Activated CD4-positive, alpha-beta T cell treated with anti-CD3 and anti-CD28 coated beads, Interleukin-2, amount 10 ng/mL, durations not matched to agents 24 days and 14 days (primary cell): ENCODE measurements at regions not wholly inside any gene's neighbourhood (a gene's known extent, or its start where the extent isn't known, plus 50 kb on each side); places are given as distances from the start of the nearest gene placed in this dataset.
"Not testable (repeated sequence)": the region's sequence is repeated elsewhere in the genome, so short reads cannot be mapped to it uniquely, and the experiment has no call there.

Experiments
- DNase-seq: peaks from one replicate; pipeline ENCODE4 v3.0.0; 2022
- H3K27ac Mint-ChIP-seq: one replicate; pipeline ENCODE4 v1.8.0; 2022; ENCODE audit warnings: mild to moderate bottlenecking, mixed read lengths
- H3K27me3 Mint-ChIP-seq: one replicate; pipeline ENCODE4 v1.8.0; 2022; ENCODE audit warnings: mixed read lengths
- H3K36me3 Mint-ChIP-seq: one replicate; pipeline ENCODE4 v1.8.0; 2022; ENCODE audit warnings: low read depth, mild to moderate bottlenecking, mixed read lengths
- H3K4me1 Mint-ChIP-seq: one replicate; pipeline ENCODE4 v1.8.0; 2021; ENCODE audit warnings: mixed read lengths
- H3K4me3 Mint-ChIP-seq: one replicate; pipeline ENCODE4 v1.8.0; 2022; ENCODE audit warnings: mild to moderate bottlenecking, moderate library complexity, mixed read lengths
- H3K9me3 Mint-ChIP-seq: one replicate; pipeline ENCODE4 v1.8.0; 2021; ENCODE audit warnings: mixed read lengths
- intact Hi-C: fragments of 100-400 bp; cut with micrococcal nuclease; formaldehyde crosslinking; loops from one replicate; pipeline ENCODE4 v1.15.1; 2023

DNA sequence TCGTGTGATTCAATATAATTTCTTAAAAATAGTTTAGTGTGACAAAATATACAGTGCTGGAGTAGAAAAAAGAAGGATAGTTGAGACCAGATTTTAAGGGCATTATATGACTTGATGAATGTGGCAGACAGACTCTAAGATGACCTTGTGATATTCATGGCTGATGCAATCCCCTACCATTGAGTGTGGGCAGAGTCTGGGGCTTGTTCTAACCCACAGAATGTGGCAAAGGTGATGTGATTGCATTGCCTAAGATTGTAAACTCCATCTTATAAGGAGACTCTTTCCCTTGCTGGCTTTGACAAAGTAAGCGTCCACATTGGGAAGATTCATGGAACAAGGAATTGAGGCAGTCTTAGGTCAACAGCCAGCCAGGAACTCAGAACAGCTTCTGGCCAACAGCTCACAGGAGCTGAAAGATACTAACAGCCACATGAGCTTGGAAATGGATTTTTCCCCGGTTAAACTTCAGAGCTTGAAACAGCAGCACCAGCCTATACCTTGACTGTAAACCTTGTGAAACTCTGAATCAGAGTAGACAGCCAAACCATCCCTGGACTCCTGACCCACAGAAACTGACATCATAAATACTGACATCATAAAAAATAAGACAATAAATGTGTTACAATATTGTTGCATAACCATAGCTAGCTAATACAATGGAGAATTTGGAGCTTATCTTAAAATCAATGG is 864.5 kb downstream of the TTLL7 start:
- H3K36me3 Mint-ChIP-seq, H3K9me3 Mint-ChIP-seq, DNase-seq, H3K4me1 Mint-ChIP-seq, H3K4me3 Mint-ChIP-seq, intact Hi-C loops, H3K27ac Mint-ChIP-seq, H3K27me3 Mint-ChIP-seq: not testable (repeated sequence)

DNA sequence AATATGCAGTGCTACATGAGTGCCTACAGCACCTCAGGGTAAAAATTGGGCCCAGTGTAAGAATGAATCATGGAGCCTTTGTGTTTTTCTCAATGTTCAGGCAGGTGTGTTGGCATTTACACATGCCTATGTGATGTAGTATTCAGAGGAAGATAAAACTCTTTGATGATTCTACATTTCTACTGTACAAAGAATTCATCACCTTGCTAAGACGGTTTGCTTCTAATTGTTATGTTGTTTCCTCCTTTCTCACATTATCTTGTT is 867.3 kb downstream of the TTLL7 start:
- no peaks in the 10 kb centered on the region for H3K4me1 Mint-ChIP-seq
- H3K27me3 Mint-ChIP-seq: no peaks in the 10 kb centered on the region
- H3K4me3 Mint-ChIP-seq: no peak overlapping the region
- no peaks in the 10 kb centered on the region for H3K9me3 Mint-ChIP-seq
- H3K27ac Mint-ChIP-seq: no peak overlapping the region
- no peak for DNase-seq
- H3K36me3 Mint-ChIP-seq: no peaks in the 10 kb centered on the region
- intact Hi-C loops: no loop called here

DNA sequence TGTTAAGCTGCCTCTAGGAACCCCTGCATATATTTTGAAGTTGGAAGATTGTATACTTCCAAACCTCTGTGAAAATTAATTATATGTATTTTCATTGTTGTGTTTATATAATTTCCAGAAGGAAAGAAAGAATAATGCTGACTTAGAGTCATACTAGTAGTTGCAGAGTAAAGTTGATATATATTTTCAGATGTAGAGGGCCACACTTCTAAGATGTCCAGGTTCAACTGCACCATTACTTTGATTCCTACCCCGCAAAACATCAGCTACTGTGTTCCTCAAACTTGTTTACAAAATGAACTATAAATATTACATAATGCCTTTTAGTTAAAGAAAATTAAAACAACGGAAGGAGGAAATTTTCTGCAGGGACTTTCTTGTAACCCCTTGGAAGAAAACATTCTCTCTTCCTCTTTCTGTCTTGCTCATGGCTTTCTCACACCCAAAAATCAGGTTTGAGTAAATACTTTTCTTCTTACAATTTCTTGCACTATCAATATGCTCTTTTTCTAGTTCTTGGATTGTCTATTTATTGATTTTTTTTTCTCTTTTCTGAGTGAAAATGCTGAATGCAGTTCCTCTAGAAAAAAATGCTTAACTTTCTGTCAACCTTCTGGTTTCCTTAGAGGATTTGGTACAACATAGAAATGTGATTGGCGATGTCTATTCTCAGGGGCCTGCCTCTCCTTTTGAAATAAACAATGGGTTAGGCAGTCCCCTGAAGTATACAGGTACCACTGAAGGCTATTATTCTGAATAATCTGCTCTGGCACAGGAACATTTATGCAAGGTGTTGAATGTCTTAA is 867.8 kb downstream of the TTLL7 start:
- DNase-seq: no peak
- Mint-ChIP-seq H3K4me1 (no peaks in the 10 kb centered on the region), H3K9me3 (no peaks in the 10 kb centered on the region), H3K4me3 (no peak overlapping the region), H3K36me3 (no peaks in the 10 kb centered on the region), H3K27me3 (no peaks in the 10 kb centered on the region), H3K27ac (no peak overlapping the region)
- intact Hi-C loops: no loop called here

DNA sequence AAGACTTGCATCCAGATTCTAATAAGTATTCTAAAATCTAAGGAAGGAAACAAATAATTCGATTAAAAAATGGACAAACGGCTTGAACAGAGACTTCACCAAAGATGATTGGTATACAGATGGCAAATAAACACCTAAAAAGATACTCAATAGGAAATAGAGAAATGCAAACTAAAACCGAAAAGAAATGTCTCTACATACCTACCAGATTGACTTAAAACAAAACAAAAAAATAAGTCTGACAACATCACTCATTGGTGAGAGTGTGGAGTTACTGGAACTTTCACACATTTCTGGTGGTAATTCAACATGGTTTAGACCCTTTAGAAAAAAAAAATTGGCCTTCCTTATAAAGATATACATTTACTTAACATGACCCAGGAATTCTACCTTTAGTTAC is 869.8 kb downstream of the TTLL7 start:
- H3K36me3 Mint-ChIP-seq: no peaks in the 10 kb centered on the region
- no peaks in the 10 kb centered on the region for H3K27me3 Mint-ChIP-seq
- no peak for DNase-seq
- intact Hi-C loops: no loop called here
- H3K9me3 Mint-ChIP-seq: no peaks in the 10 kb centered on the region
- no peak overlapping the region for H3K27ac Mint-ChIP-seq
- H3K4me1 Mint-ChIP-seq: no peaks in the 10 kb centered on the region
- no peak overlapping the region for H3K4me3 Mint-ChIP-seq

DNA sequence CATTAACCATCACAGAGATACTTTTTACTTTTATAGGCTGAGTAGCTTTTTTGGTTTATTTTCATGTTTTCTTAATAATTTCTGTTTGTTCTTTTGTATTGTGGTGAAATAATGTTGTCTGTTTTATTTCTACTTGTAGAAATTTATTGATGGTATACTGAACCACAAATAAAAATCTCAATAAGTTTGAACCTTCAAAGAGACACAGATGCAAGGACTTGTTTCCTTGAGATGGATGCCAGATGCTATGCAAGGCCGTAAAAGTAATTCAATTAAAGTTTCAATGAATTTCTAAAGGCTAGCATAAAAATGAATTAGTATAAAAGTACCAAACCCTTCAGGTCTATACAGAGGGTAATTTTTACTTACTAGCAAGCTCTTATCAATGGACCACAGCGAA is 873.5 kb downstream of the TTLL7 start:
- Mint-ChIP-seq H3K27ac (no peak overlapping the region), H3K4me3 (no peak overlapping the region), H3K9me3 (no peaks in the 10 kb centered on the region), H3K36me3 (no peaks in the 10 kb centered on the region), H3K4me1 (no peaks in the 10 kb centered on the region), H3K27me3 (no peaks in the 10 kb centered on the region)
- intact Hi-C loops: no loop called here
- no peak for DNase-seq

DNA sequence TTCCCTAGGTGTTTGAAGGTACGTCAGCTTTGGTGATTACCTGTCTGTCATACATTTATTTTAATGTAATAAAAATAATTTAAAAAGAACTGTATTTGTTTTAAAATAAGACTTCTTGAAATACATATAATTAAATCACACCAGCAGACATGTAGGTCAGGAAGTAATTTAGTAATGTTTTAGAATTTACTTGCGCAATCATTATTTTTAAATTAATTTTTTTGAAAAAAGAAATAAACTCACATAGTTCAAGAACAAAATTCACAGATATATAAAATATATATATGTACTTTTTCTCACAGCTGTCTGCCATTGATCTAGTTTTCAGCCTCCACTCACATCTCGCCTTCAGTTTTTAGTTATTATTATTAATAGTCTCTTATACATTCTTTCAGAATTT is 875.9 kb downstream of the TTLL7 start:
- intact Hi-C loops: no loop called here
- Mint-ChIP-seq H3K27me3 (no peaks in the 10 kb centered on the region), H3K4me1 (no peaks in the 10 kb centered on the region), H3K9me3 (no peaks in the 10 kb centered on the region), H3K27ac (no peak overlapping the region), H3K4me3 (no peak overlapping the region), H3K36me3 (no peaks in the 10 kb centered on the region)
- no peak for DNase-seq

DNA sequence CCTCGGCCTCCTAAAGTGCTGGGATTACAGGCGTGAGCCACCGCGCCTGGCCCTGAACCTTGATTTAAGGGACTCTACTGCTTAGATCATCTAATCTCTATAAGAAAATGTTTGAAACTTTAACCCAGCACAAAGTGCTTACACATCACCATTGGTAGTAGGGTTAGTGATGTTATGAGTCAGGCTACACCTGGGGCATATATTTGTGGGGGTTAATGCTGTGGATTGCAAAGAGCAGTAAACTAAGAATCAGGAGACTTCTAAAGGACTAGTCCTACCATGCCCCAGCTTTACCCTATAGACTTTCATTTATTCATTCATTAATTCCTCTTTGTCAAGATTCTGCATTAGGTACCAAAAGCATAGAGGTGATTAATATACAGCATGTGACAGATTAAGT is 880.5 kb downstream of the TTLL7 start:
- DNase-seq: no peak
- Mint-ChIP-seq H3K4me1 (peaks cover 5% of the 10 kb centered on the region), H3K9me3 (no peaks in the 10 kb centered on the region), H3K36me3 (no peaks in the 10 kb centered on the region), H3K4me3 (no peak overlapping the region), H3K27ac (no peak overlapping the region), H3K27me3 (no peaks in the 10 kb centered on the region)
- intact Hi-C loops: no loop called here

DNA sequence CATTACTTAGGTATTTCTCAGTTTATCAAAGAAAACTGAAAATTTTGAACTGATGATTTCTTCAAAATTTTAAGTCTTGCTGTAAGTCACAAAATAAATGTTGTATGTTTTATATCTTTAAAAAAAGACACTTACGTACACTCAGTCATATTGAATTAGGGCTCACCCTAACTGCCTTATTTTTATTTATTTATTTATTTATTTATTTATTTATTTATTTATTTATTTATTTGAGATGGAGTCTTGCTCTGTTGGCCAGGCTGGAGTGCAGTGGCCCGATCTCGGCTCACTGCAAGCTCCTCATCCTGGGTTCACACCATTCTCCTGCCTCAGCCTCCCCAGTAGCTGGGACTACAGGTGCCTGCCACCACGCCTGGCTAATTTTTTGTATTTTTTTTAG is 881.9 kb downstream of the TTLL7 start:
- H3K27me3 Mint-ChIP-seq: not testable (repeated sequence)

DNA sequence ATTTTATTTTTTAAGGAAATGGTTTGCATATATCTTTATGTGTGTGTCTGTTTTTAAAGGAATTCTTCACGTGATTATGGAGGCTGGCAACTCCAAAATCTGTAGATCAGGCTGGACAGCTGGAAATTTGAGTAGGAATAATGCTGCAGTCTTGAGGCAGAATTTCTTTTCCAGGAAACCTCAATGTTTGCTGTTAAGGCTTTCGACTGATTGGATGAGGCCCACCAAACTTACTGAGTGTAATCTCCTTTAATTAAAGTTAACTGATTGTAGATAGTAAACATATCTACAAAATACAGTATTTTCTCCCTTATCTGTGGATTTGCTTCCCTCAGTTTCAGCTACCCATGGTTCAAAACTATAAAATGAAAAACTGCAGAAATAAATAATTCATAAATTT is 883.1 kb downstream of the TTLL7 start:
- Mint-ChIP-seq H3K4me1 (peaks cover 5% of the 10 kb centered on the region), H3K4me3 (no peak overlapping the region), H3K27me3 (no peaks in the 10 kb centered on the region), H3K36me3 (no peaks in the 10 kb centered on the region), H3K27ac (no peak overlapping the region), H3K9me3 (peaks cover 6% of the 10 kb centered on the region)
- intact Hi-C loops: no loop called here
- no peak for DNase-seq

More for the DNA sequence above, 881.9 kb downstream of the TTLL7 start:
- H3K36me3 Mint-ChIP-seq, H3K4me3 Mint-ChIP-seq, DNase-seq, H3K4me1 Mint-ChIP-seq, H3K9me3 Mint-ChIP-seq, H3K27ac Mint-ChIP-seq, intact Hi-C loops: not testable (repeated sequence)

DNA sequence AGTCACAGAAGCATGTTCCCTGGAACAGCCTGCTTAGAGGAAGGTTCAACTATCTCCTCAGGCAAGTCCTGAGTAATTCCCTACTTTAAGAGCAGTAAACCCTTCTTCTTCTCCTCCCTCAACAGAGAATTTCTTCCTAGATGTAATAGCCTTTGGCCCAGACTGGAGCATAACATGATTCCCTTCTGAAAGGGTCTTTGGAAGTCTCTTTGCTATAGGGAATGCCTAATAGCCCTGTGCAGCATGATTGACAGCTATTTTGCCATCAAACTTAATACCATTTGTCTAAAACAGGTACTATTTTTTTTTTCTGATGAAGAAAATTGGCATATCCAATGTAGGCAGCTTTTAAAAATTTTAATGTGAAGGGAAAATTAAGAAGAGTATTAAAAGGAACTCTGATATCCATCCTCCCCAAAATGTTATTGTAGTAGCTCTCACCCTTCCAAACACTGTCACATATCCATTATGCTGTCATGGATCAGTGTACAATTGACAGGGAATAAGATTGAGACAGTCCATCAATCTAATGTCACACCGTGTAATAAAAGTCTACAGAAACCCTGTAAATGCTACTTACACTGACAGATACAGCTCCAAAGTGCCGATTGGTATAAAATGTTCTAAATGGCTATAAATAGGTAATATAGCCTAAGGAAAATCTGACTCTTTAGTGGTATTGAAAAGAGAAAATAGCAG is 884.6 kb downstream of the TTLL7 start:
- no peak overlapping the region for H3K27ac Mint-ChIP-seq
- H3K9me3 Mint-ChIP-seq: peaks cover 6% of the 10 kb centered on the region
- intact Hi-C loops: no loop called here
- H3K36me3 Mint-ChIP-seq: no peaks in the 10 kb centered on the region
- DNase-seq: no peak
- no peaks in the 10 kb centered on the region for H3K27me3 Mint-ChIP-seq
- peaks cover 5% of the 10 kb centered on the region for H3K4me1 Mint-ChIP-seq
- H3K4me3 Mint-ChIP-seq: no peak overlapping the region

DNA sequence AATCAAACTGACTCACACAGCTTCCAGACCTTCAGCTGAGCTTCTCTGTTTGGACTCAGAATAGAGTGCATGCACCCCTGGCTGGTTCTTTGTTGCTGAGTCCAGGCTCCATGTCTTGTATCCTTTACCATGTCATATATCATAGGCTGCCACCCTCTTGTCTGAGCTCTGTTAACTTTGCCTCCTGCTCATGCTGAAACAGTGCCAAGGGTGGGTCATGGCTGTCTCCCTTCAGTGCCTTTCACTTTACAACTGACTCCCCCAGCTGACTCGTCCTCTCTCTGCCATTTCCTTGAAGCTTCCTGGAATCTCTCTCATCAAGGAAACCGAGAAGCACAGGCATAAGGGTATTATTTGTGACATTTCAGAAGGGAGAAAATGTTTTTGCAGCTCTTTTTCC is 885.3 kb downstream of the TTLL7 start:
- no peak overlapping the region for H3K27ac Mint-ChIP-seq
- peaks cover 5% of the 10 kb centered on the region for H3K4me1 Mint-ChIP-seq
- DNase-seq: no peak

DNA sequence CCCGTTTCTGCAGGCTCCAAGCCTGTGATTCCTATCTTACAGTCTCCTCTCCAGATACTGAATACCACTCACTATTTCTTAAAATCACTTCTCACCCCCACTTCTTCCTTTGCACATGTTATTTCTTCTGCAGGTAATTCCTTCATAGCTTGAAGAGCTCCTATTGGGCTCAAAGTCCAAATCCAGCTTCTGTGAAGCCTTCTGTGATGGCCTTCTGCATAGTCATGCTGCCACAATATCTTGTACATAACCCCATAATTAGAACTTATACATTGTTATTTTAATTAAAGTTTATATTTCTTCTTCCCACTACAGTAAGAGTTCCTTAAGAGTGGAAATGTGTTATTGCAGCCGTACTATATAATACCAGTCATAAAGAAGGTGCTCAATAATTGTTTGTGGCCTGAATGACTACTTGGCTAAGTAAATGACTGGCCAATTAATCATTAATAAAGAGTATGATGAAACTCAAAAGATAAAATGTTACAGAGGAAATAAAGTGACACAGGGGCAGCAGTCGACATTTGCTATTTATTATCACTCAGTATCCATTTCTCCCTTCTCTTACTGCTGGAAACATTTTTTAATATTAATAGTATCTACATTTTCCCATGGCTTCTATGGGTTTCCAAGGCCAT is 886.6 kb downstream of the TTLL7 start:
- peaks cover 6% of the 10 kb centered on the region for H3K9me3 Mint-ChIP-seq
- no peak for DNase-seq
- H3K27me3 Mint-ChIP-seq: no peaks in the 10 kb centered on the region
- H3K4me1 Mint-ChIP-seq: peaks cover 5% of the 10 kb centered on the region
- intact Hi-C loops: no loop called here
- H3K36me3 Mint-ChIP-seq: no peaks in the 10 kb centered on the region
- no peak overlapping the region for H3K4me3 Mint-ChIP-seq
- no peak overlapping the region for H3K27ac Mint-ChIP-seq

More for the DNA sequence above, 885.3 kb downstream of the TTLL7 start:
- Mint-ChIP-seq H3K36me3 (no peaks in the 10 kb centered on the region), H3K27me3 (no peaks in the 10 kb centered on the region), H3K9me3 (peaks cover 6% of the 10 kb centered on the region), H3K4me3 (no peak overlapping the region)
- intact Hi-C loops: no loop called here

DNA sequence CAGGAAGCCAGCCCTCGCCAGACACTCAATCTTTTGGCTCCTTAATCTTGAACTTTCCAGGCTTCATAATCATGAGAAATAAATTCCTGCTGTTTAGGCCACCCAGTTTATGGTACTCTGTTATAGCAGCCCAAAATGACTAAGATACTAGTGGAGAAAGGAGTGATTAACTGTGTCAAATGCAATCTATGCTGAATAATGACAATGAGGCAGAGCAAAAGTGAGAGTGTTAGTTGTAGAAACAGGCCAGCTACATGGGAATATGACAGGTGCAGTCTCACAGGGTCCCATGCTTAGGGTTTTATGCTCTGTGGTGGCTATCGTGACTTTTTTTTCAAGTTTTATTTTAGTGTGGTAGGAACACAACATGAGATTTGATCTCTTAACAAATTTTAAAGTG is 888.8 kb downstream of the TTLL7 start:
- H3K27me3 Mint-ChIP-seq: no peaks in the 10 kb centered on the region
- intact Hi-C loops: no loop called here
- no peaks in the 10 kb centered on the region for H3K36me3 Mint-ChIP-seq
- H3K9me3 Mint-ChIP-seq: peaks cover 6% of the 10 kb centered on the region
- DNase-seq: no peak
- no peak overlapping the region for H3K4me3 Mint-ChIP-seq
- peaks cover 5% of the 10 kb centered on the region for H3K4me1 Mint-ChIP-seq
- no peak overlapping the region for H3K27ac Mint-ChIP-seq

DNA sequence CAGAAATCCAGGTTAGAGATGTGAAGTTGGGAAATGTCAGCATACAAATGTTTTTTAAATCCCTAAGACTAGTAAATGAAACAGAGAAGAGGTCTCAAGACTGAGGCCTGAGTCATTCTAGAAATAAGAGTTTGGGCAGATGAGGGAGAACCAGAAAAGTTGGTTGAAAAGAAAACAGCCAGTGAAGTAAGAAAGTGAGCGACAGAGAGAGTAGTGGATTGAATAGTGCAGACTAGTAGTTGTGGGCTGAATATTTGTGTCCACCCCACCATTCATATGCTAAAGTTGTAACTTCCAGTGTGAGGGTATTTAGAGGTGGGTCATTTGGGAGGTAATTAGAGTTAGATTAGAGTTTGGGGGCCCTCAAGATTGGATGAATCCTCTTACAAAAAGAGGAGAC is 889.2 kb downstream of the TTLL7 start:
- intact Hi-C loops: no loop called here
- no peak for DNase-seq
- H3K9me3 Mint-ChIP-seq: peaks cover 6% of the 10 kb centered on the region
- H3K36me3 Mint-ChIP-seq: no peaks in the 10 kb centered on the region
- no peak overlapping the region for H3K27ac Mint-ChIP-seq
- no peaks in the 10 kb centered on the region for H3K27me3 Mint-ChIP-seq
- H3K4me3 Mint-ChIP-seq: no peak overlapping the region
- H3K4me1 Mint-ChIP-seq: peaks cover 5% of the 10 kb centered on the region
